RWPE1 (cell line): ENCODE measurements at regions not wholly inside any gene's neighbourhood (a gene's known extent, or its start where the extent isn't known, plus 50 kb on each side); places are given as distances from the start of the nearest gene placed in this dataset.

Source experiments
- CTCF ChIA-PET: fragments of 350-600 bp; sonication (Branson Sonifier 250); formaldehyde crosslinking; extraction: SDS; loops from one replicate; lab custom pipeline; 2021; lab: Yijun Ruan, JAX
- POLR2A ChIA-PET: fragments of 400-600 bp; formaldehyde crosslinking; extraction: SDS; loops from one replicate; lab custom pipeline; 2020; ENCODE audit warnings: antibody characterized with exemption; ENCODE audit not compliant: low non-redundant PET; lab: Yijun Ruan, JAX
- DNase-seq: peaks from one replicate; pipeline ENCODE4 v3.0.0; 2012; ENCODE audit warnings: low spot score
- H3K27ac ChIP-seq: fragments of 450-650 bp; 2 replicates; pipeline ENCODE4 v1.5.1; 2017
- CTCF ChIP-seq: fragments of 450-650 bp; conservative IDR thresholded peaks from 2 replicates; pipeline ENCODE4 v1.5.1; 2017; ENCODE audit warnings: low read depth, mild to moderate bottlenecking

GRCh38 chr14:80146941-80147340, 64.4 kb downstream of the DIO2 start:
- no peak overlapping the region for H3K27ac ChIP-seq
- ChIA-PET POLR2A (no interaction called here), CTCF (interaction anchor here (0.6 kb wide), 1 partner anchor 67 kb away, joined by 3 read pairs; no protein-coding TSS in a partner anchor)
- no peak for DNase-seq
- no peak for TF ChIP-seq CTCF

GRCh38 chr14:80136358-80136757, 74.9 kb downstream of the DIO2 start:
- ChIA-PET POLR2A (no interaction called here), CTCF (no interaction called here)
- no peak overlapping the region for H3K27ac ChIP-seq
- DNase-seq: no peak
- TF ChIP-seq CTCF: no peak

GRCh38 chr14:80135305-80136088, 75.8 kb downstream of the DIO2 start:
- no peak for TF ChIP-seq CTCF
- POLR2A ChIA-PET: no interaction called here
- no peak overlapping the region for H3K27ac ChIP-seq
- CTCF ChIA-PET: no interaction called here
- no peak for DNase-seq

- ChIA-PET POLR2A (no interaction called here), CTCF (no interaction called here)
- TF ChIP-seq CTCF: no peak
- no peak for DNase-seq
- H3K27ac ChIP-seq: no peak overlapping the region
Observed at GRCh38 chr14:80134321-80134720, 77.0 kb downstream of the DIO2 start.

- POLR2A ChIA-PET: no interaction called here
Observed at GRCh38 chr14:80133457-80133856, 77.8 kb downstream of the DIO2 start.

GRCh38 chr14:80127466-80127865, 83.8 kb downstream of the DIO2 start:
- POLR2A ChIA-PET: no interaction called here

More at GRCh38 chr14:80133457-80133856, 77.8 kb downstream of the DIO2 start:
- no peak for DNase-seq
- no peak for TF ChIP-seq CTCF
- H3K27ac ChIP-seq: no peak overlapping the region
- CTCF ChIA-PET: no interaction called here

More at GRCh38 chr14:80127466-80127865, 83.8 kb downstream of the DIO2 start:
- CTCF ChIA-PET: no interaction called here
- TF ChIP-seq CTCF: no peak
- H3K27ac ChIP-seq: no peak overlapping the region
- DNase-seq: no peak
